Endothelial cell of umbilical vein (primary cell): ENCODE measurements at regions not wholly inside any gene's neighbourhood (a gene's known extent, or its start where the extent isn't known, plus 50 kb on each side); places are given as distances from the start of the nearest gene placed in this dataset.

ENCODE experiments used
- BruUV-seq: library from RNA; stranded (reverse); fragments of 400-500 nt; replicated peaks from 2 replicates; lab custom pipeline; 2021; lab: Mats Ljungman, UMichigan
- CTCF ChIA-PET: fragments of 300-600, 350-600 bp; sonication (Branson Sonifier 250); formaldehyde crosslinking; loops from one replicate; lab custom pipeline; 2021; ENCODE audit warnings: antibody characterized with exemption, inconsistent platforms; lab: Charles Lee
- POLR2A ChIA-PET: fragments of 300-600, 350-600 bp; sonication (Branson Sonifier 250); formaldehyde crosslinking; loops from one replicate; lab custom pipeline; 2021; ENCODE audit warnings: antibody characterized with exemption, inconsistent platforms; lab: Charles Lee
- DNase-seq: peaks from one replicate; pipeline ENCODE4 v3.0.0-alpha.2; 2011; ENCODE audit warnings: low read depth, low spot score
- FAIRE-seq: peaks from 2 replicates; lab custom pipeline; 2011; peaks lifted over from hg19 to GRCh38; lab: Jason Lieb, UNC
- H2AFZ ChIP-seq: 2 replicates; pipeline ENCODE4 v1.6.0; 2012; ENCODE audit warnings: low read depth, low read length, control low read depth, inconsistent platforms
- H3K27ac ChIP-seq: 2 replicates; pipeline ENCODE4 v1.5.1; 2011; ENCODE audit warnings: low read depth, mild to moderate bottlenecking, control low read depth, low read length, moderate library complexity; ENCODE audit not compliant: insufficient read depth
- H3K27me3 ChIP-seq, 2 experiments: 2 replicates each; pipeline versions ENCODE4 v1.6.0 to v1.6.1; 2011; ENCODE audit warnings: low read length in 2 of 2, mixed read lengths in 1 of 2; ENCODE audit not compliant: control insufficient read depth in 2 of 2, insufficient read depth in 2 of 2
- H3K36me3 ChIP-seq, 2 experiments: 2 replicates in 1 of 2; 3 replicates in 1 of 2; pipeline ENCODE4 v1.5.1; 2011; ENCODE audit warnings: low read length in 2 of 2, mild to moderate bottlenecking in 1 of 2, moderate library complexity in 1 of 2; ENCODE audit not compliant: control insufficient read depth in 2 of 2, insufficient read depth in 2 of 2; ENCODE audit errors: extremely low read depth in 1 of 2
- H3K4me1 ChIP-seq: 3 replicates; pipeline ENCODE4 v1.5.1; 2011; ENCODE audit warnings: mild to moderate bottlenecking, low read length; ENCODE audit not compliant: control insufficient read depth, insufficient read depth; ENCODE audit errors: extremely low read depth
- H3K4me2 ChIP-seq: 2 replicates; pipeline ENCODE4 v1.6.1; 2011; ENCODE audit warnings: low read length, control low read depth, mixed read lengths; ENCODE audit not compliant: insufficient read depth
- H3K4me3 ChIP-seq, 3 experiments: fragments of 200-600 bp in 1 of 3; sonication (generic), shearing (Covaris generic) in 1 of 3; replicated peaks in 1 of 3; 2 replicates each; pipeline ENCODE4 v1.5.1; 2011 to 2016; ENCODE audit warnings: control low read depth in 3 of 3, low read length in 3 of 3, mild to moderate bottlenecking in 2 of 3, inconsistent platforms in 1 of 3, low read depth in 1 of 3, moderate library complexity in 1 of 3; ENCODE audit not compliant: insufficient read depth in 1 of 3
- H3K79me2 ChIP-seq: 2 replicates; pipeline ENCODE4 v1.6.0; 2012; ENCODE audit warnings: low read length, inconsistent platforms; ENCODE audit not compliant: control insufficient read depth, insufficient read depth
- H3K9ac ChIP-seq: replicated peaks from 2 replicates; pipeline ENCODE3; 2011; ENCODE audit warnings: low read length, control low read depth; ENCODE audit not compliant: insufficient read depth; ENCODE audit errors: extremely low read depth
- H3K9me1 ChIP-seq: replicated peaks from 3 replicates; pipeline ENCODE4 v1.6.0; 2011; ENCODE audit warnings: mild to moderate bottlenecking, low read length; ENCODE audit not compliant: control insufficient read depth, insufficient read depth; ENCODE audit errors: extremely low read depth
- H3K9me3 ChIP-seq: replicated peaks from 2 replicates; pipeline ENCODE4 v1.5.1; 2012; ENCODE audit warnings: low read length, inconsistent platforms; ENCODE audit not compliant: control insufficient read depth, insufficient read depth
- H4K20me1 ChIP-seq: replicated peaks from 2 replicates; pipeline ENCODE3; 2011; ENCODE audit warnings: mild to moderate bottlenecking, low read length; ENCODE audit not compliant: control insufficient read depth, insufficient read depth; ENCODE audit errors: extremely low read depth
- CTCF ChIP-seq, 2 donors: IDR thresholded peaks; 1 replicate in 1 of 2; 2 replicates in 1 of 2; pipeline ENCODE4 v1.5.1; 2011; ENCODE audit warnings: low read length in 2 of 2, mild to moderate bottlenecking in 2 of 2, moderate library complexity in 2 of 2, control low read depth in 1 of 2, inconsistent platforms in 1 of 2, low read depth in 1 of 2; ENCODE audit not compliant: insufficient read depth in 1 of 2; ENCODE audit errors: extremely low read depth in 1 of 2
- EZH2 ChIP-seq: IDR thresholded peaks from 2 replicates; pipeline ENCODE4 v1.6.1; 2012; ENCODE audit warnings: borderline replicate concordance, low read depth, mild to moderate bottlenecking, moderate library complexity, low read length, inconsistent platforms; ENCODE audit not compliant: severe bottlenecking
- FOS ChIP-seq: IDR thresholded peaks from 2 replicates; pipeline ENCODE4 v1.6.1; 2011; ENCODE audit warnings: mild to moderate bottlenecking, low read length, moderate library complexity, borderline replicate concordance; ENCODE audit not compliant: insufficient read depth
- GATA2 ChIP-seq: IDR thresholded peaks from 2 replicates; pipeline ENCODE4 v1.7.0; 2011; ENCODE audit warnings: low read depth, mild to moderate bottlenecking, moderate library complexity, mixed read lengths, low read length; ENCODE audit not compliant: insufficient read length, insufficient read depth
- JUN ChIP-seq: IDR thresholded peaks from 2 replicates; pipeline ENCODE4 v1.6.1; 2011; ENCODE audit warnings: borderline replicate concordance, low read depth; ENCODE audit not compliant: insufficient read length, insufficient read depth
- MAX ChIP-seq: IDR thresholded peaks from 2 replicates; pipeline ENCODE4 v1.6.1; 2011; ENCODE audit not compliant: insufficient read depth, insufficient read length
- MYC ChIP-seq: IDR thresholded peaks from one replicate; pipeline ENCODE4 v1.6.1; 2011; ENCODE audit warnings: mild to moderate bottlenecking, low read depth, low read length
- POLR2A ChIP-seq: IDR thresholded peaks from 2 replicates; pipeline ENCODE4 v1.6.1; 2012; ENCODE audit warnings: low read depth, mild to moderate bottlenecking, control low read depth, low read length
- POLR2AphosphoS5 ChIP-seq: IDR thresholded peaks from 2 replicates; pipeline ENCODE4 v1.6.1; 2012; ENCODE audit warnings: low read depth, mild to moderate bottlenecking, control low read depth, low read length, moderate library complexity; ENCODE audit not compliant: insufficient read depth
- dilution Hi-C: fragments of 300-500 bp; cut with MboI; formaldehyde crosslinking; loops from one replicate; pipeline ENCODE4 v1.15.0; 2019; ENCODE audit warnings: low sequenced_read_pairs; ENCODE audit not compliant: extremely low pct_ligation_motif_present
- intact Hi-C: fragments of 100-400 bp; cut with micrococcal nuclease; formaldehyde crosslinking; loops from one replicate; pipeline ENCODE4 v1.10.0; 2022

GRCh38 chr10:90321132-90321816 lies 536.6 kb downstream of the HTR7 start:
- Histone ChIP-seq H3K79me2 (no peaks in the 10 kb centered on the region), H2AFZ (no peak overlapping the region), H3K27me3 (no peaks in the 10 kb centered on the region), H3K4me2 (no peak overlapping the region), H3K4me3 (no peak overlapping the region), H3K4me1 (peaks cover 15% of the 10 kb centered on the region), H4K20me1 (no peaks in the 10 kb centered on the region), H3K36me3 (no peaks in the 10 kb centered on the region), H3K9ac (no peak overlapping the region), H3K9me3 (no peaks in the 10 kb centered on the region), H3K9me1 (no peaks in the 10 kb centered on the region), H3K27ac (no peak overlapping the region)
- TF ChIP-seq EZH2 (no peak), MYC (no peak), MAX (no peak), POLR2AphosphoS5 (no peak), FOS (no peak), CTCF (IDR thresholded peaks at IDR 0.05; ENCODE audit: extremely low read depth in 1 of 2, insufficient read depth in 1 of 2, low read depth in 1 of 2, low read length in 2 of 2) (no peak), JUN (no peak), GATA2 (no peak), POLR2A (no peak)
- FAIRE-seq, result no peak
- dilution Hi-C loops (no loop called here), intact Hi-C loops (no loop called here)
- no peak for DNase-seq
- ChIA-PET POLR2A (no interaction called here), CTCF (interaction anchor here (1.0 to 1.4 kb wide), 2 partner anchors 33 to 542 kb away, joined by 3 to 5 read pairs; no protein-coding TSS in a partner anchor)
- BruUV-seq, result no TSS peak
